ENCODE measurements at regions not wholly inside any gene's neighbourhood (a gene's known extent, or its start where the extent isn't known, plus 50 kb on each side); places are given as distances from the start of the nearest gene placed in this dataset.

- TF ChIP-seq POLR2AphosphoS5 (IDR thresholded peaks at IDR 0.05; ENCODE audit: insufficient read depth in 1 of 2, low read depth in 1 of 2), result no peak
- TF ChIP-seq, protein P1, sequence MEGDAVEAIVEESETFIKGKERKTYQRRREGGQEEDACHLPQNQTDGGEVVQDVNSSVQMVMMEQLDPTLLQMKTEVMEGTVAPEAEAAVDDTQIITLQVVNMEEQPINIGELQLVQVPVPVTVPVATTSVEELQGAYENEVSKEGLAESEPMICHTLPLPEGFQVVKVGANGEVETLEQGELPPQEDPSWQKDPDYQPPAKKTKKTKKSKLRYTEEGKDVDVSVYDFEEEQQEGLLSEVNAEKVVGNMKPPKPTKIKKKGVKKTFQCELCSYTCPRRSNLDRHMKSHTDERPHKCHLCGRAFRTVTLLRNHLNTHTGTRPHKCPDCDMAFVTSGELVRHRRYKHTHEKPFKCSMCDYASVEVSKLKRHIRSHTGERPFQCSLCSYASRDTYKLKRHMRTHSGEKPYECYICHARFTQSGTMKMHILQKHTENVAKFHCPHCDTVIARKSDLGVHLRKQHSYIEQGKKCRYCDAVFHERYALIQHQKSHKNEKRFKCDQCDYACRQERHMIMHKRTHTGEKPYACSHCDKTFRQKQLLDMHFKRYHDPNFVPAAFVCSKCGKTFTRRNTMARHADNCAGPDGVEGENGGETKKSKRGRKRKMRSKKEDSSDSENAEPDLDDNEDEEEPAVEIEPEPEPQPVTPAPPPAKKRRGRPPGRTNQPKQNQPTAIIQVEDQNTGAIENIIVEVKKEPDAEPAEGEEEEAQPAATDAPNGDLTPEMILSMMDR (IDR thresholded peaks at IDR 0.05), result no peak
These were observed 77.3 kb downstream of the PPCDC start for GRCh38 chr15:75100679-75101078.

Data from vagina (tissue), 2 donors.